H1 (cell line): ENCODE measurements at regions not wholly inside any gene's neighbourhood (a gene's known extent, or its start where the extent isn't known, plus 50 kb on each side); places are given as distances from the start of the nearest gene placed in this dataset.

Experiments
- CTCF ChIA-PET: fragments of 300-600 bp; sonication (Branson Sonifier 250); formaldehyde crosslinking; loops from one replicate; lab custom pipeline; 2021; ENCODE audit not compliant: partially characterized antibody; lab: Charles Lee
- POLR2A ChIA-PET: fragments of 300-600 bp; sonication (Branson Sonifier 250); formaldehyde crosslinking; loops from one replicate; lab custom pipeline; 2021; ENCODE audit warnings: inconsistent platforms; ENCODE audit not compliant: partially characterized antibody; lab: Charles Lee
- DNase-seq, 2 experiments: peaks; one replicate each; pipeline versions ENCODE4 v3.0.0 to v3.0.0-alpha.2; 2010 to 2022; ENCODE audit warnings: low spot score in 2 of 2, low read depth in 1 of 2, mixed read lengths in 1 of 2
- FAIRE-seq: peaks from 2 replicates; lab custom pipeline; 2011; peaks lifted over from hg19 to GRCh38; lab: Jason Lieb, UNC
- H2AFZ ChIP-seq: 2 replicates; pipeline ENCODE4 v1.8.1; 2012; ENCODE audit warnings: low read length, inconsistent platforms
- H2AK5ac ChIP-seq: 2 replicates; pipeline ENCODE4 v1.6.1; 2013; ENCODE audit warnings: low read depth, low read length
- H2BK120ac ChIP-seq: replicated peaks from 2 replicates; pipeline ENCODE3; 2013; ENCODE audit warnings: low read depth, low read length, inconsistent platforms
- H2BK12ac ChIP-seq: 2 replicates; pipeline ENCODE4 v1.6.1; 2013; ENCODE audit warnings: low read depth, low read length
- H2BK15ac ChIP-seq: 2 replicates; pipeline ENCODE4 v1.6.1; 2013; ENCODE audit warnings: low read length
- H2BK20ac ChIP-seq: 2 replicates; pipeline ENCODE4 v1.6.1; 2013; ENCODE audit warnings: low read length
- H2BK5ac ChIP-seq: 2 replicates; pipeline ENCODE4 v1.6.1; 2013; ENCODE audit warnings: low read depth, low read length
- H3K14ac ChIP-seq: 2 replicates; pipeline ENCODE4 v1.6.1; 2013; ENCODE audit warnings: inconsistent platforms; ENCODE audit not compliant: insufficient read length
- H3K18ac ChIP-seq: 2 replicates; pipeline ENCODE4 v1.6.1; 2013; ENCODE audit warnings: low read length; ENCODE audit errors: extremely low read depth
- H3K23ac ChIP-seq: 2 replicates; pipeline ENCODE4 v1.6.1; 2013; ENCODE audit warnings: inconsistent platforms; ENCODE audit not compliant: insufficient read length
- H3K23me2 ChIP-seq: 2 replicates; pipeline ENCODE4 v1.6.1; 2013; ENCODE audit warnings: low read depth, low read length
- H3K27ac ChIP-seq: 2 replicates; pipeline ENCODE4 v1.6.1; 2011; ENCODE audit warnings: low read depth, low read length, inconsistent platforms
- H3K27me3 ChIP-seq, 4 experiments: replicated peaks in 1 of 4; 1 replicate in 1 of 4; 2 replicates in 3 of 4; pipeline versions ENCODE4 v1.6.1 to v1.8.1; 2011 to 2013; ENCODE audit warnings: low read length in 3 of 4, mild to moderate bottlenecking in 3 of 4, inconsistent platforms in 2 of 4, mixed read lengths in 2 of 4, moderate library complexity in 1 of 4; ENCODE audit not compliant: control insufficient read depth in 3 of 4, insufficient read depth in 3 of 4; ENCODE audit errors: extremely low read depth in 1 of 4
- H3K36me3 ChIP-seq, 4 experiments: 2 replicates each; pipeline versions ENCODE4 v1.6.1 to v1.8.1; 2011 to 2013; ENCODE audit warnings: mild to moderate bottlenecking in 4 of 4, low read length in 3 of 4, moderate library complexity in 2 of 4, control low read depth in 1 of 4, inconsistent platforms in 1 of 4; ENCODE audit not compliant: insufficient read depth in 4 of 4, control insufficient read depth in 2 of 4
- H3K4ac ChIP-seq: replicated peaks from 2 replicates; pipeline ENCODE3; 2013; ENCODE audit warnings: low read length, low read depth, mixed read lengths, inconsistent platforms; ENCODE audit not compliant: insufficient read length
- H3K4me1 ChIP-seq, 4 experiments: replicated peaks in 1 of 4; 1 replicate in 1 of 4; 2 replicates in 3 of 4; pipeline versions ENCODE4 v1.6.1 to v1.8.1; 2011 to 2013; ENCODE audit warnings: low read length in 3 of 4, inconsistent platforms in 2 of 4, mixed read lengths in 1 of 4; ENCODE audit not compliant: insufficient read depth in 4 of 4, control insufficient read depth in 3 of 4
- H3K4me2 ChIP-seq, 2 experiments: 2 replicates each; pipeline versions ENCODE4 v1.6.1 to v1.8.1; 2011 to 2013; ENCODE audit warnings: low read depth in 2 of 2, low read length in 2 of 2, control low read depth in 1 of 2, inconsistent platforms in 1 of 2, mild to moderate bottlenecking in 1 of 2; ENCODE audit not compliant: insufficient read depth in 1 of 2
- H3K4me3 ChIP-seq, 4 experiments: fragments of 200-600, 300-600 bp in 1 of 4; sonication (generic), shearing (Covaris generic), sonication (Bioruptor Twin) in 1 of 4; 2 replicates each; pipeline versions ENCODE4 v1.5.1 to v1.8.1; 2011 to 2016; ENCODE audit warnings: low read length in 4 of 4, low read depth in 3 of 4, control low read depth in 2 of 4, inconsistent platforms in 2 of 4, mild to moderate bottlenecking in 2 of 4, mixed read lengths in 1 of 4, moderate library complexity in 1 of 4; ENCODE audit not compliant: insufficient read depth in 2 of 4; ENCODE audit errors: extremely low read depth in 1 of 4
- H3K56ac ChIP-seq: replicated peaks from 2 replicates; pipeline ENCODE3; 2013; ENCODE audit warnings: low read depth, mild to moderate bottlenecking, mixed read lengths, low read length, inconsistent platforms; ENCODE audit not compliant: insufficient read length
- H3K79me1 ChIP-seq: 2 replicates; pipeline ENCODE4 v1.6.1; 2013; ENCODE audit warnings: low read depth, low read length, control low read depth
- H3K79me2 ChIP-seq, 2 experiments: 2 replicates each; pipeline versions ENCODE4 v1.6.1 to v1.8.1; 2012 to 2013; ENCODE audit warnings: low read length in 2 of 2, mild to moderate bottlenecking in 2 of 2, inconsistent platforms in 1 of 2; ENCODE audit not compliant: insufficient read depth in 2 of 2, control insufficient read depth in 1 of 2
- H3K9ac ChIP-seq, 4 experiments: replicated peaks in 1 of 4; 1 replicate in 1 of 4; 2 replicates in 3 of 4; pipeline versions ENCODE4 v1.6.1 to v1.8.1; 2011 to 2013; ENCODE audit warnings: low read depth in 3 of 4, low read length in 3 of 4, control low read depth in 2 of 4, mild to moderate bottlenecking in 2 of 4, moderate library complexity in 2 of 4, inconsistent platforms in 1 of 4; ENCODE audit errors: extremely low read depth in 1 of 4
- H3K9me3 ChIP-seq, 2 experiments: 2 replicates each; pipeline versions ENCODE4 v1.6.1 to v1.8.1; 2012 to 2013; ENCODE audit warnings: mild to moderate bottlenecking in 2 of 2, moderate library complexity in 2 of 2, control low read depth in 1 of 2, inconsistent platforms in 1 of 2, low read depth in 1 of 2, low read length in 1 of 2, mixed read lengths in 1 of 2; ENCODE audit not compliant: insufficient read depth in 2 of 2
- H4K20me1 ChIP-seq, 2 experiments: replicated peaks in 1 of 2; 2 replicates each; pipeline versions ENCODE3 to v1.8.1; 2011 to 2013; ENCODE audit warnings: inconsistent platforms in 2 of 2, low read length in 2 of 2, mild to moderate bottlenecking in 1 of 2; ENCODE audit not compliant: insufficient read depth in 2 of 2, control insufficient read depth in 1 of 2
- H4K5ac ChIP-seq: 2 replicates; pipeline ENCODE4 v1.6.1; 2013; ENCODE audit warnings: low read length, low read depth, mixed read lengths, inconsistent platforms; ENCODE audit not compliant: insufficient read length
- H4K8ac ChIP-seq: 2 replicates; pipeline ENCODE4 v1.8.0; 2013; ENCODE audit warnings: mild to moderate bottlenecking, moderate library complexity, low read length, inconsistent platforms; ENCODE audit not compliant: insufficient read depth; ENCODE audit errors: extremely low read depth
- H4K91ac ChIP-seq: replicated peaks from 2 replicates; pipeline ENCODE3; 2013; ENCODE audit warnings: low read length, mixed read lengths, inconsistent platforms; ENCODE audit not compliant: insufficient read length
- ASH2L ChIP-seq: fragments of 200-600, 300-600 bp; sonication (generic); IDR thresholded peaks from one replicate; pipeline ENCODE4 v1.7.1; 2017; ENCODE audit warnings: low read length
- CEBPB ChIP-seq: IDR thresholded peaks from 2 replicates; pipeline ENCODE4 v1.6.1; 2012; ENCODE audit warnings: low read depth, low read length
- CHD1 ChIP-seq: IDR thresholded peaks from 2 replicates; pipeline ENCODE4 v1.6.1; 2012; ENCODE audit warnings: low read depth, low read length, improper control_type of control experiment
- GTF2F1 ChIP-seq: IDR thresholded peaks from 2 replicates; pipeline ENCODE4 v1.6.1; 2012; ENCODE audit warnings: low read depth, low read length, improper control_type of control experiment, borderline replicate concordance
- KDM1A ChIP-seq: fragments of 200-600, 300-600 bp; sonication (generic); IDR thresholded peaks from 2 replicates; pipeline ENCODE4 v1.7.1; 2016; ENCODE audit warnings: mild to moderate bottlenecking, low read length, borderline replicate concordance
- KDM4A ChIP-seq: IDR thresholded peaks from one replicate; pipeline ENCODE4 v1.7.1; 2012; ENCODE audit warnings: low read depth, mild to moderate bottlenecking, moderate library complexity, low read length, inconsistent platforms; ENCODE audit not compliant: severe bottlenecking
- MAX ChIP-seq: IDR thresholded peaks from 2 replicates; pipeline ENCODE4 v1.6.1; 2012; ENCODE audit warnings: inconsistent platforms
- SIX5 ChIP-seq: IDR thresholded peaks from 2 replicates; pipeline ENCODE4 v1.6.1; 2011; ENCODE audit warnings: mild to moderate bottlenecking, low read depth, low read length
- SP4 ChIP-seq: IDR thresholded peaks from 2 replicates; pipeline ENCODE4 v1.6.1; 2012; ENCODE audit warnings: low read length, inconsistent platforms
- SRF ChIP-seq: IDR thresholded peaks from 2 replicates; pipeline ENCODE4 v1.6.1; 2011; ENCODE audit warnings: mild to moderate bottlenecking, low read depth, low read length, moderate library complexity
- SUZ12 ChIP-seq: fragments of 200-600 bp; sonication (generic); IDR thresholded peaks from 2 replicates; pipeline ENCODE4 v1.6.1; 2012; ENCODE audit warnings: mild to moderate bottlenecking, inconsistent platforms, low read length, moderate library complexity, mixed read lengths
- TAF7 ChIP-seq: optimal IDR thresholded peaks from 2 replicates; pipeline ENCODE3; 2011; ENCODE audit warnings: low read depth, mild to moderate bottlenecking, inconsistent platforms, low read length, moderate library complexity, borderline replicate concordance
- TEAD4 ChIP-seq: IDR thresholded peaks from 2 replicates; pipeline ENCODE4 v1.6.1; 2012; ENCODE audit warnings: low read depth, low read length, inconsistent platforms, mixed read lengths
- YY1 ChIP-seq: IDR thresholded peaks from 2 replicates; pipeline ENCODE4 v1.6.1; 2011; ENCODE audit warnings: low read depth, mild to moderate bottlenecking, low read length
- ZNF274 ChIP-seq: IDR thresholded peaks from 2 replicates; pipeline ENCODE4 v1.7.0; 2012; ENCODE audit warnings: low read length, borderline replicate concordance; ENCODE audit errors: extremely low read depth
- WGBS, 2 experiments: shearing (Covaris generic) in 1 of 2; methylation state at CpG; one replicate each; pipeline versions ENCODE4 v1.1.6 to v1.1.7; 2013 to 2015; ENCODE audit warnings: low lambda C conversion rate in 2 of 2, mixed read lengths in 2 of 2, inconsistent platforms in 1 of 2, low coverage in 1 of 2, missing lambda C conversion rate in 1 of 2; ENCODE audit not compliant: insufficient replicate concordance in 2 of 2, insufficient coverage in 1 of 2, insufficient read length in 1 of 2; ENCODE audit errors: extremely low coverage in 1 of 2, missing lambda C conversion rate in 1 of 2; 5-methylcytosine and 5-hydroxymethylcytosine counted together

- Histone ChIP-seq H3K79me2 (no peaks in the 10 kb centered on the region), H4K91ac (no peak overlapping the region), H3K4me3 (no peak overlapping the region), H3K18ac (no peak overlapping the region), H3K79me1 (no peaks in the 10 kb centered on the region), H2BK15ac (no peak overlapping the region), H3K27ac (no peak overlapping the region), H4K5ac (no peak overlapping the region), H2BK20ac (no peak overlapping the region), H3K9ac (no peak overlapping the region), H2BK120ac (no peak overlapping the region), H3K9me3 (peaks cover 0 to 1% of the 10 kb centered on the region in 2 experiments; a peak in 2 of 4 replicates), H3K23ac (no peak overlapping the region), H3K56ac (no peak overlapping the region), H3K23me2 (no peaks in the 10 kb centered on the region), H4K20me1 (no peaks in the 10 kb centered on the region), H3K4ac (no peak overlapping the region), H4K8ac (no peak overlapping the region), H3K36me3 (no peaks in the 10 kb centered on the region), H3K4me1 (no peaks in the 10 kb centered on the region), H2AFZ (no peak overlapping the region), H2AK5ac (no peak overlapping the region), H2BK5ac (no peak overlapping the region), H2BK12ac (no peak overlapping the region), H3K14ac (no peak overlapping the region), H3K4me2 (no peak overlapping the region), H3K27me3 (no peaks in the 10 kb centered on the region)
- ChIA-PET CTCF (interaction anchor here (0.9 to 2.1 kb wide), 3 partner anchors 12 to 104 kb away, joined by 3 to 11 read pairs (median 3); no protein-coding TSS in a partner anchor), POLR2A (no interaction called here)
- 95% methylated on average over 2 of the region's 2 CpGs; no CpG with 5 or more reads in 1 of the 2 experiments for WGBS, 2 experiments
- DNase-seq (no peak), FAIRE-seq (no peak)
- no peak for TF ChIP-seq TAF7
- no peak for TF ChIP-seq GTF2F1
- no peak for TF ChIP-seq SP4
- no peak for TF ChIP-seq CHD1
- no peak for TF ChIP-seq SUZ12
- TF ChIP-seq SIX5, result no peak
- TF ChIP-seq ZNF274, result no peak
- no peak for TF ChIP-seq CEBPB
- no peak for TF ChIP-seq KDM4A
- no peak for TF ChIP-seq TEAD4
- TF ChIP-seq ASH2L, result no peak
- no peak for TF ChIP-seq MAX
- no peak for TF ChIP-seq KDM1A
- TF ChIP-seq SRF, result no peak
- no peak for TF ChIP-seq YY1
Observed at GRCh38 chr9:85319936-85320656, 421.7 kb downstream of the AGTPBP1 start.
